HepG2 (cell line): ENCODE measurements at regions not wholly inside any gene's neighbourhood (a gene's known extent, or its start where the extent isn't known, plus 50 kb on each side); places are given as distances from the start of the nearest gene placed in this dataset.

Experiments
- ATAC-seq: fragments of 200-7000 bp; cut with Tn5 transposase; 3 replicates; pipeline ENCODE4 v1.9.1; 2020; ENCODE audit warnings: mild to moderate bottlenecking, moderate library complexity
- BruUV-seq: library from RNA; stranded (reverse); fragments of 400-500 nt; replicated peaks from 2 replicates; lab custom pipeline; 2021; lab: Mats Ljungman, UMichigan
- CTCF ChIA-PET: fragments of 300-600 bp; formaldehyde crosslinking; extraction: SDS; loops from one replicate; lab custom pipeline; 2021; ENCODE audit warnings: low total read pairs, inconsistent platforms, low intra/inter-chr PET ratio; lab: Yijun Ruan, JAX
- POLR2A ChIA-PET: fragments of 350-600 bp; sonication (Branson Sonifier 250); formaldehyde crosslinking; loops from one replicate; lab custom pipeline; 2020; ENCODE audit warnings: antibody characterized with exemption, inconsistent platforms; lab: Yijun Ruan, JAX
- DNase-seq: peaks from one replicate; pipeline ENCODE4 v3.0.0-alpha.2; 2015; ENCODE audit warnings: low spot score
- FAIRE-seq: peaks from 3 replicates; lab custom pipeline; 2011; peaks lifted over from hg19 to GRCh38; lab: Jason Lieb, UNC
- H2AFZ ChIP-seq: one replicate; pipeline ENCODE4 v1.6.1; 2011; ENCODE audit warnings: low read length, inconsistent platforms
- H3K27ac ChIP-seq: fragments of 300-600 bp; 3 replicates; pipeline ENCODE4 v1.8.0; 2011; ENCODE audit warnings: mixed run types, mild to moderate bottlenecking, mixed read lengths, low read length, inconsistent platforms; ENCODE audit not compliant: insufficient read depth; ENCODE audit errors: extremely low read length
- H3K27me3 ChIP-seq, 2 experiments: fragments of 200-600 bp in 1 of 2; 2 replicates in 1 of 2; 3 replicates in 1 of 2; pipeline versions ENCODE4 v1.6.0 to v1.8.0; 2011; ENCODE audit warnings: low read length in 2 of 2, mild to moderate bottlenecking in 2 of 2, moderate library complexity in 2 of 2, inconsistent platforms in 1 of 2; ENCODE audit not compliant: insufficient read depth in 2 of 2, control insufficient read depth in 1 of 2
- H3K36me3 ChIP-seq, 2 experiments: fragments of 200-600 bp in 1 of 2; replicated peaks in 1 of 2; 2 replicates in 1 of 2; 3 replicates in 1 of 2; pipeline versions ENCODE4 v1.5.1 to v1.8.0; 2011; ENCODE audit warnings: low read length in 2 of 2, inconsistent platforms in 1 of 2; ENCODE audit not compliant: insufficient read depth in 2 of 2, control insufficient read depth in 1 of 2
- H3K4me1 ChIP-seq: 2 replicates; pipeline ENCODE4 v1.5.1; 2012; ENCODE audit warnings: low read length, inconsistent platforms; ENCODE audit not compliant: insufficient read depth
- H3K4me2 ChIP-seq: 2 replicates; pipeline ENCODE4 v1.6.0; 2011; ENCODE audit warnings: low read depth, low read length, inconsistent platforms
- H3K4me3 ChIP-seq, 3 experiments: fragments of 200-600 bp in 1 of 3; sonication (generic), shearing (Covaris generic) in 1 of 3; replicated peaks in 1 of 3; 2 replicates each; pipeline ENCODE4 v1.5.1; 2011 to 2016; ENCODE audit warnings: low read length in 3 of 3, inconsistent platforms in 2 of 3, low read depth in 2 of 3, mild to moderate bottlenecking in 2 of 3, control low read depth in 1 of 3, mixed read lengths in 1 of 3; ENCODE audit not compliant: insufficient read depth in 1 of 3
- H3K79me2 ChIP-seq: one replicate; pipeline ENCODE4 v1.6.1; 2011; ENCODE audit warnings: low read length, inconsistent platforms; ENCODE audit not compliant: insufficient read depth
- H3K9ac ChIP-seq: 2 replicates; pipeline ENCODE4 v1.6.0; 2011; ENCODE audit warnings: mild to moderate bottlenecking, low read depth, low read length, inconsistent platforms; ENCODE audit not compliant: insufficient read depth
- H3K9me3 ChIP-seq: 2 replicates; pipeline ENCODE4 v1.5.1; 2012; ENCODE audit warnings: mild to moderate bottlenecking, low read length
- H4K20me1 ChIP-seq: 2 replicates; pipeline ENCODE4 v1.6.0; 2011; ENCODE audit warnings: inconsistent platforms, mild to moderate bottlenecking, low read length, moderate library complexity; ENCODE audit not compliant: insufficient read depth
- CREB1 ChIP-seq, 2 experiments: fragments of 450-650 bp in 1 of 2; IDR thresholded peaks; 2 replicates each; pipeline ENCODE4 v1.6.1; 2016 to 2017; ENCODE audit warnings: control low read depth in 1 of 2, mild to moderate bottlenecking in 1 of 2, missing compliant biosample characterization in 1 of 2, missing genetic modification characterization in 1 of 2
- NFE2L2 ChIP-seq: fragments of 150-350 bp; IDR thresholded peaks from 2 replicates; pipeline ENCODE4 v1.6.1; 2014; ENCODE audit warnings: low read length
- PRDM10 ChIP-seq: sonication (generic); formaldehyde crosslinking; IDR thresholded peaks from 2 replicates; pipeline ENCODE4 v1.4.0; 2020; ENCODE audit warnings: low read depth, missing genetic modification reagents
- RFXANK ChIP-seq: IDR thresholded peaks from 2 replicates; pipeline ENCODE4 v1.6.1; 2016
- ZBTB33 ChIP-seq: sonication (generic); formaldehyde crosslinking; IDR thresholded peaks from 2 replicates; pipeline ENCODE4 v1.4.0; 2020; ENCODE audit warnings: missing genetic modification reagents
- WGBS: methylation state at CpG from one replicate; pipeline ENCODE4 v1.1.6; 2017; ENCODE audit warnings: low lambda C conversion rate; 5-methylcytosine and 5-hydroxymethylcytosine counted together
- in situ Hi-C: cut with HindIII; loops from 2 replicates; pipeline ENCODE4 v1.10.0; 2017; ENCODE audit warnings: low pct_unique_long_range_greater_than_20kb; ENCODE audit not compliant: extremely low pct_ligation_motif_present
- intact Hi-C: fragments of 100-400 bp; cut with micrococcal nuclease; formaldehyde crosslinking; loops from one replicate; pipeline ENCODE4 v1.10.0; 2022; ENCODE audit not compliant: unreplicated experiment

GRCh38 chr10:121332353-121332752 lies 265.9 kb downstream of the FGFR2 start:
- DNase-seq = no peak

GRCh38 chr10:121332829-121333765 lies 265.1 kb downstream of the FGFR2 start:
- ATAC-seq (no peak), DNase-seq (no peak), FAIRE-seq (no peak)
- in situ Hi-C loops (no loop called here), intact Hi-C loops (no loop called here)
- Histone ChIP-seq H2AFZ (no peak overlapping the region), H3K4me1 (no peaks in the 10 kb centered on the region), H3K36me3 (no peaks in the 10 kb centered on the region), H3K9ac (no peak overlapping the region), H3K4me3 (no peak overlapping the region), H3K27me3 (no peaks in the 10 kb centered on the region), H3K4me2 (no peak overlapping the region), H4K20me1 (no peaks in the 10 kb centered on the region), H3K9me3 (no peaks in the 10 kb centered on the region), H3K79me2 (no peaks in the 10 kb centered on the region), H3K27ac (no peak overlapping the region)
- no peak for TF ChIP-seq ZBTB33
- TF ChIP-seq RFXANK = no peak
- TF ChIP-seq PRDM10 (CRISPR knock-in tag) = no peak
- no TSS peak for BruUV-seq
- ChIA-PET CTCF (no interaction called here), POLR2A (no interaction called here)
- 5% methylated on average over 5 of the region's 5 CpGs for WGBS

More at GRCh38 chr10:121332353-121332752, 265.9 kb downstream of the FGFR2 start:
- H3K79me2 ChIP-seq = no peaks in the 10 kb centered on the region
- intact Hi-C loops = no loop called here
- no peaks in the 10 kb centered on the region for H3K27me3 ChIP-seq
- WGBS = 14% methylated on average over 1 of the region's 1 CpG
- no peak overlapping the region for H2AFZ ChIP-seq
- H3K4me3 ChIP-seq = no peak overlapping the region
- no peaks in the 10 kb centered on the region for H3K9me3 ChIP-seq
- no peak overlapping the region for H3K4me2 ChIP-seq
- ATAC-seq = no peak
- no peak overlapping the region for H3K27ac ChIP-seq
- TF ChIP-seq CREB1 (IDR thresholded peaks at IDR 0.05) (peak; percentile 89), CREB1 (CRISPR knock-in tag; IDR thresholded peaks at IDR 0.05) (no peak), NFE2L2 (no peak)
- BruUV-seq = no TSS peak
- H3K36me3 ChIP-seq = no peaks in the 10 kb centered on the region
- in situ Hi-C loops = no loop called here
- CTCF ChIA-PET = no interaction called here
- no peak for FAIRE-seq
- H3K4me1 ChIP-seq = no peaks in the 10 kb centered on the region
- POLR2A ChIA-PET = no interaction called here
- H3K9ac ChIP-seq = no peak overlapping the region
- H4K20me1 ChIP-seq = no peaks in the 10 kb centered on the region
